Stimulated activated CD4-positive, alpha-beta T cell treated with anti-CD3 and anti-CD28 coated beads, Interleukin-12 subunit alpha, Interleukin-12 subunit beta, amount 100 ng/mL, for 24 hours (primary cell): ENCODE measurements at regions not wholly inside any gene's neighbourhood (a gene's known extent, or its start where the extent isn't known, plus 50 kb on each side); places are given as distances from the start of the nearest gene placed in this dataset.

Source experiments
- DNase-seq, 2 experiments: peaks; one replicate each; pipeline ENCODE4 v3.0.0-alpha.2; 2020; ENCODE audit warnings: low read depth in 2 of 2

DNA sequence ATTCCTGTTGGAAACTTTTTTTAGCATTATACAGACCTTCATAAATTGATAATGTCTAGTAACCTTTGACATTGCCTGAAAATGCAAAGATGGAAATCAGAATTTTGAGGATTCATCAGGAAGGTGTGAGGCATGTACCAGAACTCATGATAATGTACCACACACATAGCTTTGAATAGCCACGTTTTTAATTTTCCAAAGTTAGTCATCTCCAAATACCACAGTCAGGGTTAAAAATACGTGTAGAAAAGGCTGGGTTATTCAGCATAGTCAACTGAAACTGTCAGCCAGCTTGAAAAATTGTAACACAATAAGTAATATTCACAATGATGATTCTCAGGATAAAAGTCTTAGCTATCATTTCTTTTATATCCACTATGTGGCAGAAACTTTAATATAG is 102.0 kb upstream of the THRB start:
- DNase-seq, result no peak

- DNase-seq, result no peak
Observed at GRCh38 chr3:24598695-24599470, 104.2 kb upstream of the THRB start.

- no peak for DNase-seq
Observed at GRCh38 chr3:24601066-24601939, 106.7 kb upstream of the THRB start.

GRCh38 chr3:24604215-24604614 is 109.6 kb upstream of the THRB start:
- DNase-seq, result no peak

- DNase-seq, result no peak
Observed at GRCh38 chr3:24605511-24606028, 110.9 kb upstream of the THRB start.

DNA sequence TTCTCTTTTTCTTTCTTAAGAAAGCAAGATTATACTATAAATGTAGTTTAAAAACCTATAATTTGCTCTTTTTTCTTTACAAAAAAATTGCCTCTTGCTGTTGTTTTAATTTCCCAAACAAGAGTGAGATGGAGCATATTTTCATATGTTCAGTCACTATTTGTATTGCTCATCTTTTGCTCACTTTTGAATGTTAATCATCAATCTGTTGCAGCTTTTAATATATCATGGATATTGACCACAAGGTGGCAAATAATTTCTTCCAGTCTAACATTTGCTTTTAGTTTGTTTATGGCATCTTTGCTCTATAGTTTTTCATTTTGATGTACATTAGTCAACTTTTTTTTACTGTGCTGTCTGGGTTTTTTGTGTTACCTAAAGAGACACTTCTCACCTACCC is 112.6 kb upstream of the THRB start:
- no peak for DNase-seq

- DNase-seq, result no peak
Observed at GRCh38 chr3:24608701-24609390, 114.2 kb upstream of the THRB start.

- no peak for DNase-seq
Observed at GRCh38 chr3:24614359-24614758, 119.7 kb upstream of the THRB start.

DNA sequence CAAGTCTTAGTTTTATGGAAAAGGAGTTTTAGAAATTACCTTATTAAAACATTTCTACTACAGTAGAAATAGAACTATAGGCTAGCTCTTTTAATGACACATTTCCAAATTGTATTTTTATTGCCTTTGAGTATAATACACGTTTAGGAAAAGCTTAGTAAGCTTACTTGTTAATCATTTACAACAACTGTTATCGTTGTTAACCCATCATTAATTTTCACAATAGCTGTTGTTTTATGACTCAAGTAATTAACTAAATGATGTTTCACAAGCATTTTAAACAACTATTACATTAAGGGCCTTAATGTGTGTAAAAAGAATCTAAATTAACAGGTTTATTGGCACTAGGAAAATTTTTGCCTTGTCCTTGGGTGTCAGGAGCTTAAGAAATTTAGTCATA is 120.5 kb upstream of the THRB start:
- no peak for DNase-seq

DNA sequence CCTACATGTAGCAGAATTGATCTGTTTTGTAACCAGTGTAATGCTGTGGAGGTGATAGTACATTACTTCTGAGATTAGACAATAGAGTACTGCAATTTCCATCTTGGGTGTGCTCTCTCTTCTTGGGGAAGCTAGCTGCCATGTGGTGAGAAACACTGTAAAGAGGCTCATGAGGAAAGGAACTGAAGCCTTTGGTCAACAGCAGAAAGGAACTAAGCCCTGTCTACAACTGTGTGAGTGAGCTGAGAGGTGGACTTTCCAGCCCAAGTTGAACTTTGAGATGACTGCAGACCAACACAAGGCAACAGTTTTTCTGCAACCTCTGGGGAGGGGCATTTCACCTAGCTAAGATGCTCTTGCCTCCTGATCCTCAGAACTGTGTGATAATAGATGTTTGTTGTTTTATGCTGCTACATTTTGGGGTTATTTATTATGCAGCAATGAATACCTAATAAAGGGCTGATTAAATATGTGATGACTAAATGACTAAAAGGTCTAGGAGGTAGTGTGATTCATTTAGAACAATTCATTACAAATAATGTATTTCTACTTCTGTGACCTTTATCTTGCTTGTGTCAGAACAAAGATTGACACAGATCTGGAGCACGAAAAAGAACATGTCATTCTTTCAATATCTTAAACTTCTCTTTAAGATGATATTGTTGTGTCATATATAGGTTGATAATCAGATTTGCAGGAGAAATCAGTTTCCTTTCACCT is 121.6 kb upstream of the THRB start:
- no peak for DNase-seq

DNA sequence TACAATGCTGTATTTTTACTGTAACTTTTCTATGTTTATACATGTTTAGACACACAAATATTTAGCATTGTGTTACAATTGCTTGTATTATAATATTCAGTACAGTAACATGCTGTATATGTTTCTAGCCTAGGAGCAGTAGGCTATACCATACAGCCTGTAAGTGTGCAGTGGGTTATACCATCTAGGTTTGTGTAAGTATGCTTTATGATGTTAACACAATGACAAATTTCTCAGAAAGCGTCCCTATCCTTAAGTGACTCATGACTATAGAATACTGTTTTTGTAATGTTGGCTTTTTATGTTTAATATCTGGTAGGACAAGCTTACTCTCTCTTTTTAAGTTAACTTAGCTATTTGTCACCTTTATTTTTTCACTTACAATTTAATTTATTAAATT is 127.5 kb upstream of the THRB start:
- no peak for DNase-seq

- DNase-seq, result no peak
Observed at GRCh38 chr3:24622696-24623225, 128.1 kb upstream of the THRB start.

DNA sequence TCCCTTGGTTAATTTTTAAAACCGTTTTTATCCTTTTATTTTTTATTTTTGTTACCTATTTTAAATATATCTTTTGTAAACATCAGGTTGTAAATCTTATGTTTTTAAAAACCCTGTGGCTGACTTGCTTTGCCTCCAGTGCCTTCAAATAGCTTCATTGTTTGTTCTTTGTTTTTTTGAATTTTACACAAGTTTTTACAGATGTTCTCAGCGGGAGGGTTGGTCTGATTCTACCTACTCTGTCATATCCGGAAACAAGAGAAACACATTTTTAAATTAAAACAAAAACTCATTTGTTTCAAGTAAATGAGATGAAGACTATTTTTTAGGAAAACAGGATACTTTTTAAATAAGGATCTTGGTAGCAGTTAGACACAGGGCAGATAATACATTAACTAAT is 129.0 kb upstream of the THRB start:
- no peak for DNase-seq

DNA sequence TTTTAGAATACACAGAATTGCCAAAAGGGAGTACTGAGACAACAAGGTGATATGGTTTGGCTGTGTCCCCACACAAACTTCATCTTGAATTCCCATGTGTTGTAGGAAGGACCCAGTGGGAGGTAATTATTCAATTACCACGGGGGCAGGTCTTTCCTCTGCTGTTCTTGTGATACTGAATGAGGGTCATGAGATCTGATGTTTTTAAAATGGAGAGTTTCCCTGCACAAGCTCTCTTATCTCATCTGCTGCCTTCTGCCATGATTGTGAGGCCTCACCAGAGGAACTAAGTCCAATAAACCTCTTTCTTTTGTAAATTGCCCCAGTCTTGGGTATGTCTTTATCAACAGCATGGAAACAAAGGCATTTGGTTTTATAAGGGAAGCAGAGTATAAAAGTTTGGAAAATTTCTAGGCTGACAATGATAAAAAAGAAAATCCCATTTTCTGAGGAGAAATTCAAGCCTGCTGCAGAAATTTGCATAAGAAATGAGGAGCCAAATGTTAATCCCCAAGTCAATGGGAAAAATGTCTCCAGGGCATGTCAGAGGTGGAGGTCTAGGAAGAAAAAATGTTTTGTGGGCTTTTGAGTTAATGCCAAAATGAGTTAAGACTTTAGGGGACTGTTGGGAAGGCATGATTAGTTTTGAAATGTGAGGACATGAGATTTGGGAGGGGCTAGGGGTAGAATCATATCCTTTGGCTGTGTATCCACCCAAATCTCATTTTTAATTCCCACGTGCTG is 130.5 kb upstream of the THRB start:
- no peak for DNase-seq

DNA sequence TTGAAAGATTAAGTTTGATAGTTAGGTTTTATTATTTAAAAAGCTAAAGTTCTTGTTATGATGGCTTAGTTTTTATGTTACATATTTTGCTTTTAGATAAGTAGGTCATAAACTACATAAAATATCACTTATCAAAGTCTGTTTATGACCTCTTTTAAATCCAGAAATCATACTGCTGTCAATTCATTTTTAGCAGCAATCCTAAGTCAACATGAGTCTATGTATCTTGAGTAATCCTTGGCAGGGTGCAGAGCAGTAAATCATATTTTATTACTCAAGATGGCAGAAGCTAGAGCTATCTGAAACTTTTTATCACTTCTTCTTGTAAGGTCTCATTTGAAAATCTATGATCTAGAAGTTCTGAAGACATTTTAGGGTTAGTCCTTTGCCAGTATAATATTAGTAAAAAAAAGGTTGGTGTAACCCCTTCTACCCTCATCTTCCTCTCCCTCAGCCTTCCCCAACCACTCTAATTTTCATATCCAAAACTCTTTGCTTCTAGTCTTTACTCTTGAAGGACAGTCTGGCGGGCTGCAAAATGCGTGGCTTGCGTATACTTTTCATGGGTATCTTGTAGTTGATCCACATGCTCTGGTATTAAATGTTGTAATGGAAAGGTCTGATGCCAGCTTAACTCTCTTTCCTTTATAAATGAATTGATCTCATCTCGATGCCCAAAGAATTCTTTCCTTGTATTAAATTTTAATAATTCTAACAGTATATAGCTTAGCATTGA is 134.0 kb upstream of the THRB start:
- no peak for DNase-seq

GRCh38 chr3:24631481-24631880 is 136.8 kb upstream of the THRB start:
- no peak for DNase-seq

- no peak for DNase-seq
Observed at GRCh38 chr3:24639061-24639460, 144.4 kb upstream of the THRB start.

- DNase-seq, result no peak
Observed at GRCh38 chr3:24639481-24640329, 145.1 kb upstream of the THRB start.

GRCh38 chr3:24640330-24640877 is 145.8 kb upstream of the THRB start:
- DNase-seq, result no peak
